ENCODE measurements at regions not wholly inside any gene's neighbourhood (a gene's known extent, or its start where the extent isn't known, plus 50 kb on each side); places are given as distances from the start of the nearest gene placed in this dataset.
A peak's percentile ranks its signal among the peaks of the same experiment; 100 is the strongest.

- TF ChIP-seq CTCF (conservative IDR thresholded peaks at IDR 0.05; ENCODE audit: control insufficient read depth, insufficient read depth, low read depth, low read length), result no peak
- H3K4me3 ChIP-seq (ENCODE audit: control insufficient read depth, low read depth, low read length), result no peak overlapping the region
- DNase-seq (ENCODE audit: low read depth), result no peak
Measured at GRCh38 chr7:84705079-84705478, 481.8 kb downstream of the SEMA3D start.

GRCh38 chr7:84704380-84704779 lies 482.5 kb downstream of the SEMA3D start:
- no peak for DNase-seq (ENCODE audit: low read depth)

GRCh38 chr7:84701524-84702306 lies 485.1 kb downstream of the SEMA3D start:
- H3K4me3 ChIP-seq (ENCODE audit: control insufficient read depth, low read depth, low read length), result no peak overlapping the region
- no peak for TF ChIP-seq CTCF (conservative IDR thresholded peaks at IDR 0.05; ENCODE audit: control insufficient read depth, insufficient read depth, low read depth, low read length)
- peak; percentile 87 for DNase-seq (ENCODE audit: low read depth)

More at GRCh38 chr7:84704380-84704779, 482.5 kb downstream of the SEMA3D start:
- no peak for TF ChIP-seq CTCF (conservative IDR thresholded peaks at IDR 0.05; ENCODE audit: control insufficient read depth, insufficient read depth, low read depth, low read length)
- no peak overlapping the region for H3K4me3 ChIP-seq (ENCODE audit: control insufficient read depth, low read depth, low read length)

- TF ChIP-seq CTCF (conservative IDR thresholded peaks at IDR 0.05; ENCODE audit: control insufficient read depth, insufficient read depth, low read depth, low read length), result no peak
- H3K4me3 ChIP-seq (ENCODE audit: control insufficient read depth, low read depth, low read length), result no peak overlapping the region
- DNase-seq (ENCODE audit: low read depth), result peak; percentile 13
Measured at GRCh38 chr7:84700563-84701370, 486.1 kb downstream of the SEMA3D start.

GRCh38 chr7:84697506-84697905 lies 489.4 kb downstream of the SEMA3D start:
- no peak for TF ChIP-seq CTCF (conservative IDR thresholded peaks at IDR 0.05; ENCODE audit: control insufficient read depth, insufficient read depth, low read depth, low read length)
- DNase-seq (ENCODE audit: low read depth), result peak; percentile 85
- no peak overlapping the region for H3K4me3 ChIP-seq (ENCODE audit: control insufficient read depth, low read depth, low read length)

- TF ChIP-seq CTCF (conservative IDR thresholded peaks at IDR 0.05; ENCODE audit: control insufficient read depth, insufficient read depth, low read depth, low read length), result no peak
- H3K4me3 ChIP-seq (ENCODE audit: control insufficient read depth, low read depth, low read length), result no peak overlapping the region
- DNase-seq (ENCODE audit: low read depth), result no peak
Measured at GRCh38 chr7:84693483-84693882, 493.4 kb downstream of the SEMA3D start.

Measured in fibroblast of mammary gland (primary cell).